HFFc6 (cell line): ENCODE measurements at regions not wholly inside any gene's neighbourhood (a gene's known extent, or its start where the extent isn't known, plus 50 kb on each side); places are given as distances from the start of the nearest gene placed in this dataset.

Experiments
- DNase-seq: peaks from one replicate; pipeline ENCODE4 v3.0.0-alpha.2; 2018
- H3K27ac Mint-ChIP-seq: 2 replicates; pipeline ENCODE4 v1.8.0; 2020; ENCODE audit warnings: mild to moderate bottlenecking, mixed read lengths
- H3K27me3 Mint-ChIP-seq: 2 replicates; pipeline ENCODE4 v1.8.0; 2021; ENCODE audit warnings: mild to moderate bottlenecking, moderate library complexity, mixed read lengths; ENCODE audit not compliant: insufficient read depth
- H3K36me3 Mint-ChIP-seq: 2 replicates; pipeline ENCODE4 v1.8.0; 2021; ENCODE audit warnings: low read depth, mixed read lengths
- H3K4me1 Mint-ChIP-seq: 2 replicates; pipeline ENCODE4 v1.8.0; 2020; ENCODE audit warnings: low read depth, mixed read lengths
- H3K4me3 Mint-ChIP-seq: 2 replicates; pipeline ENCODE4 v1.8.0; 2020; ENCODE audit warnings: mild to moderate bottlenecking, moderate library complexity, mixed read lengths
- H3K9me3 Mint-ChIP-seq: 2 replicates; pipeline ENCODE4 v1.8.0; 2020; ENCODE audit warnings: mild to moderate bottlenecking, mixed read lengths
- CTCF ChIP-seq: fragments of 200-600 bp; sonication (generic); IDR thresholded peaks from 2 replicates; pipeline ENCODE4 v1.5.0; 2021; ENCODE audit warnings: antibody characterized with exemption, mild to moderate bottlenecking

GRCh38 chr6:126787635-126788034 lies 330.8 kb upstream of the RSPO3 start:
- Mint-ChIP-seq H3K27me3 (no peaks in the 10 kb centered on the region; the same call in 1 of the 2 replicates), H3K36me3 (no peaks in the 10 kb centered on the region), H3K27ac (no peak overlapping the region), H3K4me1 (no peaks in the 10 kb centered on the region), H3K4me3 (no peak overlapping the region), H3K9me3 (no peaks in the 10 kb centered on the region)
- no peak for DNase-seq
- TF ChIP-seq CTCF: no peak

GRCh38 chr6:126788861-126789365 lies 329.6 kb upstream of the RSPO3 start:
- Mint-ChIP-seq H3K36me3 (no peaks in the 10 kb centered on the region), H3K4me1 (no peaks in the 10 kb centered on the region), H3K9me3 (no peaks in the 10 kb centered on the region), H3K4me3 (no peak overlapping the region), H3K27me3 (no peaks in the 10 kb centered on the region; the same call in 1 of the 2 replicates), H3K27ac (no peak overlapping the region)
- no peak for TF ChIP-seq CTCF
- DNase-seq: no peak

- H3K36me3 Mint-ChIP-seq: no peaks in the 10 kb centered on the region
- no peak for DNase-seq
- H3K4me3 Mint-ChIP-seq: no peak overlapping the region
These were observed 326.0 kb upstream of the RSPO3 start for GRCh38 chr6:126792340-126793085.

GRCh38 chr6:126795161-126795560 lies 323.3 kb upstream of the RSPO3 start:
- Mint-ChIP-seq H3K27ac (no peak overlapping the region), H3K9me3 (no peaks in the 10 kb centered on the region), H3K36me3 (no peaks in the 10 kb centered on the region), H3K4me3 (no peak overlapping the region), H3K4me1 (no peaks in the 10 kb centered on the region), H3K27me3 (no peaks in the 10 kb centered on the region; the same call in none of the 2 replicates)
- TF ChIP-seq CTCF: no peak
- DNase-seq: no peak

More at GRCh38 chr6:126792340-126793085, 326.0 kb upstream of the RSPO3 start:
- H3K27me3 Mint-ChIP-seq: no peaks in the 10 kb centered on the region
- no peak for TF ChIP-seq CTCF
- H3K27ac Mint-ChIP-seq: no peak overlapping the region
- no peaks in the 10 kb centered on the region for H3K9me3 Mint-ChIP-seq
- H3K4me1 Mint-ChIP-seq: no peaks in the 10 kb centered on the region

GRCh38 chr6:126797981-126798380 lies 320.5 kb upstream of the RSPO3 start:
- TF ChIP-seq CTCF: no peak
- no peak overlapping the region for H3K4me3 Mint-ChIP-seq
- H3K36me3 Mint-ChIP-seq: no peaks in the 10 kb centered on the region
- no peak for DNase-seq
- no peaks in the 10 kb centered on the region for H3K4me1 Mint-ChIP-seq
- H3K27ac Mint-ChIP-seq: no peak overlapping the region
- H3K9me3 Mint-ChIP-seq: no peaks in the 10 kb centered on the region
- H3K27me3 Mint-ChIP-seq: no peaks in the 10 kb centered on the region; the same call in none of the 2 replicates
